ENCODE measurements at regions not wholly inside any gene's neighbourhood (a gene's known extent, or its start where the extent isn't known, plus 50 kb on each side); places are given as distances from the start of the nearest gene placed in this dataset.

- TF ChIP-seq CTCF (IDR thresholded peaks at IDR 0.05): no peak
- Mint-ChIP-seq H3K27ac (no peak overlapping the region), H3K27me3 (ENCODE audit: low read depth in 3 of 3) (peaks cover 36 to 49% (median 43%) of the 10 kb centered on the region in 3 donors), H3K4me1 (peaks cover 2% of the 10 kb centered on the region), H3K4me3 (no peak overlapping the region), H3K36me3 (no peaks in the 10 kb centered on the region), H3K9me3 (peaks cover 0 to 7% (median 0%) of the 10 kb centered on the region in 7 donors)
- Histone ChIP-seq H3K36me3 (replicated peaks in 1 of 2; ENCODE audit: control insufficient read depth in 1 of 2, insufficient read depth in 2 of 2, low read length in 2 of 2) (no peaks in the 10 kb centered on the region), H3K27ac (ENCODE audit: low read depth in 1 of 2, low read length in 2 of 2) (no peak overlapping the region), H3K27me3 (ENCODE audit: control insufficient read depth in 2 of 2, insufficient read depth in 2 of 2, low read length in 2 of 2) (peaks cover 5 to 33% of the 10 kb centered on the region in 2 donors), H2AFZ (ENCODE audit: insufficient read depth, low read depth, low read length, poor library complexity, severe bottlenecking) (no peak overlapping the region), H3K9ac (ENCODE audit: insufficient read depth, low read length, poor library complexity, severe bottlenecking) (no peak overlapping the region), H3K79me2 (ENCODE audit: insufficient read depth, low read length) (no peaks in the 10 kb centered on the region), H3K4me3 (replicated peaks in 1 of 3; ENCODE audit: low read depth in 2 of 3, low read length in 3 of 3) (no peak overlapping the region), H3K9me3 (replicated peaks in 1 of 2; ENCODE audit: control insufficient read depth in 1 of 2, insufficient read depth in 1 of 2, low read length in 2 of 2) (peaks cover 0 to 5% of the 10 kb centered on the region in 2 donors), H3K4me2 (replicated peaks; ENCODE audit: extremely low read depth, low read length, poor library complexity, severe bottlenecking) (no peak overlapping the region), H4K20me1 (ENCODE audit: insufficient read depth, low read length) (no peaks in the 10 kb centered on the region), H3K4me1 (ENCODE audit: control insufficient read depth in 1 of 2, insufficient read depth in 2 of 2, low read length in 2 of 2) (no peaks in the 10 kb centered on the region)
- DNase-seq: no peak
- WGBS (ENCODE audit: insufficient coverage): 54% methylated on average over 10 of the region's 15 CpGs
- intact Hi-C loops (cut with micrococcal nuclease): no loop called here
These were observed 172.4 kb upstream of the RTL1 start for GRCh38 chr14:101075801-101076413.

GRCh38 chr14:101076451-101077198, 173.1 kb upstream of the RTL1 start:
- H3K4me3 Mint-ChIP-seq: peak overlapping the region in 1 of 2 donors; percentile 83
- 73% methylated on average over 24 of the region's 29 CpGs for WGBS (ENCODE audit: insufficient coverage)
- no peak for DNase-seq

More at GRCh38 chr14:101076451-101077198, 173.1 kb upstream of the RTL1 start:
- Mint-ChIP-seq H3K36me3 (no peaks in the 10 kb centered on the region), H3K4me1 (peaks cover 2% of the 10 kb centered on the region), H3K27me3 (ENCODE audit: low read depth in 3 of 3) (peaks cover 36 to 49% (median 43%) of the 10 kb centered on the region in 3 donors), H3K9me3 (peaks cover 0 to 7% (median 0%) of the 10 kb centered on the region in 7 donors), H3K27ac (no peak overlapping the region)
- Histone ChIP-seq H3K79me2 (ENCODE audit: insufficient read depth, low read length) (no peaks in the 10 kb centered on the region), H3K4me2 (replicated peaks; ENCODE audit: extremely low read depth, low read length, poor library complexity, severe bottlenecking) (no peak overlapping the region), H3K27ac (ENCODE audit: low read depth in 1 of 2, low read length in 2 of 2) (no peak overlapping the region), H3K4me1 (ENCODE audit: control insufficient read depth in 1 of 2, insufficient read depth in 2 of 2, low read length in 2 of 2) (no peaks in the 10 kb centered on the region), H3K36me3 (replicated peaks in 1 of 2; ENCODE audit: control insufficient read depth in 1 of 2, insufficient read depth in 2 of 2, low read length in 2 of 2) (no peaks in the 10 kb centered on the region), H3K4me3 (replicated peaks in 1 of 3; ENCODE audit: low read depth in 2 of 3, low read length in 3 of 3) (no peak overlapping the region), H2AFZ (ENCODE audit: insufficient read depth, low read depth, low read length, poor library complexity, severe bottlenecking) (no peak overlapping the region), H3K27me3 (ENCODE audit: control insufficient read depth in 2 of 2, insufficient read depth in 2 of 2, low read length in 2 of 2) (peaks cover 5 to 33% of the 10 kb centered on the region in 2 donors), H3K9ac (ENCODE audit: insufficient read depth, low read length, poor library complexity, severe bottlenecking) (no peak overlapping the region), H4K20me1 (ENCODE audit: insufficient read depth, low read length) (no peaks in the 10 kb centered on the region), H3K9me3 (replicated peaks in 1 of 2; ENCODE audit: control insufficient read depth in 1 of 2, insufficient read depth in 1 of 2, low read length in 2 of 2) (peaks cover 0 to 5% of the 10 kb centered on the region in 2 donors)
- TF ChIP-seq CTCF (IDR thresholded peaks at IDR 0.05): no peak
- intact Hi-C loops (cut with micrococcal nuclease): no loop called here

Data from CD14-positive monocyte (primary cell).